NT2/D1 (cell line): ENCODE measurements at regions not wholly inside any gene's neighbourhood (a gene's known extent, or its start where the extent isn't known, plus 50 kb on each side); places are given as distances from the start of the nearest gene placed in this dataset.

Experiments
- SUZ12 ChIP-seq: IDR thresholded peaks from 2 replicates; pipeline ENCODE4 v1.6.1; 2011; ENCODE audit not compliant: insufficient read length, insufficient read depth; ENCODE audit errors: extremely low read depth
- YY1 ChIP-seq: IDR thresholded peaks from 2 replicates; pipeline ENCODE4 v1.6.1; 2011; ENCODE audit not compliant: insufficient read length, insufficient read depth

- TF ChIP-seq YY1 (no peak), SUZ12 (no peak)
Observed at GRCh38 chr5:74153255-74153790, 487.2 kb downstream of the ENC1 start.
